ENCODE measurements at regions not wholly inside any gene's neighbourhood (a gene's known extent, or its start where the extent isn't known, plus 50 kb on each side); places are given as distances from the start of the nearest gene placed in this dataset.

GRCh38 chr21:27464648-27465047, 497.8 kb upstream of the ADAMTS5 start:
- no peak overlapping the region for H3K4me2 ChIP-seq (ENCODE audit: low read depth, low read length, poor library complexity, severe bottlenecking)
- no peak for TF ChIP-seq EZH2phosphoT487 (IDR thresholded peaks at IDR 0.05; ENCODE audit: borderline replicate concordance)
- no peak for TF ChIP-seq CTCF (conservative IDR thresholded peaks at IDR 0.05; ENCODE audit: low read length)
- H3K9me3 ChIP-seq (ENCODE audit: insufficient read depth, low read depth, low read length): no peaks in the 10 kb centered on the region; the same call in 1 of the 2 replicates
- H4K20me1 ChIP-seq (ENCODE audit: insufficient read depth, low read length, poor library complexity, severe bottlenecking): no peaks in the 10 kb centered on the region
- no peak overlapping the region for H3K9ac ChIP-seq (ENCODE audit: low read depth, low read length, poor library complexity, severe bottlenecking)
- H3K79me2 ChIP-seq (ENCODE audit: insufficient read depth, low read length): no peaks in the 10 kb centered on the region
- H3F3A ChIP-seq (ENCODE audit: low read depth): no peaks in the 10 kb centered on the region
- no peak overlapping the region for H2AFZ ChIP-seq (ENCODE audit: low read length)
- H3K4me1 ChIP-seq (ENCODE audit: insufficient read depth, low read length, poor library complexity, severe bottlenecking): no peaks in the 10 kb centered on the region
- no peak overlapping the region for H3K4me3 ChIP-seq (ENCODE audit: low read length, poor library complexity, severe bottlenecking)
- H3K36me3 ChIP-seq (ENCODE audit: insufficient read depth, low read length): no peaks in the 10 kb centered on the region
- H3K9me2 ChIP-seq (replicated peaks; ENCODE audit: low read depth, low read length): no peaks in the 10 kb centered on the region
- H3K27me3 ChIP-seq (ENCODE audit: insufficient read depth, low read length, poor library complexity, severe bottlenecking): no peaks in the 10 kb centered on the region

- H3K9me3 ChIP-seq (ENCODE audit: insufficient read depth, low read depth, low read length): no peaks in the 10 kb centered on the region
- no peak overlapping the region for H2AFZ ChIP-seq (ENCODE audit: low read length)
- H3K4me1 ChIP-seq (ENCODE audit: insufficient read depth, low read length, poor library complexity, severe bottlenecking): no peaks in the 10 kb centered on the region
- H3F3A ChIP-seq (ENCODE audit: low read depth): no peaks in the 10 kb centered on the region
- H3K79me2 ChIP-seq (ENCODE audit: insufficient read depth, low read length): no peaks in the 10 kb centered on the region
- no peaks in the 10 kb centered on the region for H3K9me2 ChIP-seq (replicated peaks; ENCODE audit: low read depth, low read length)
- H3K4me3 ChIP-seq (ENCODE audit: low read length, poor library complexity, severe bottlenecking): no peak overlapping the region
- no peaks in the 10 kb centered on the region for H3K27me3 ChIP-seq (ENCODE audit: insufficient read depth, low read length, poor library complexity, severe bottlenecking)
- H4K20me1 ChIP-seq (ENCODE audit: insufficient read depth, low read length, poor library complexity, severe bottlenecking): no peaks in the 10 kb centered on the region
- H3K4me2 ChIP-seq (ENCODE audit: low read depth, low read length, poor library complexity, severe bottlenecking): no peak overlapping the region
- no peak overlapping the region for H3K9ac ChIP-seq (ENCODE audit: low read depth, low read length, poor library complexity, severe bottlenecking)
- no peak for TF ChIP-seq CTCF (conservative IDR thresholded peaks at IDR 0.05; ENCODE audit: low read length)
- TF ChIP-seq EZH2phosphoT487 (IDR thresholded peaks at IDR 0.05; ENCODE audit: borderline replicate concordance): no peak
- H3K36me3 ChIP-seq (ENCODE audit: insufficient read depth, low read length): no peaks in the 10 kb centered on the region
Measured at GRCh38 chr21:27462726-27463125, 495.8 kb upstream of the ADAMTS5 start.

- H3F3A ChIP-seq (ENCODE audit: low read depth): no peaks in the 10 kb centered on the region
- H3K9me2 ChIP-seq (replicated peaks; ENCODE audit: low read depth, low read length): no peaks in the 10 kb centered on the region
- H3K9me3 ChIP-seq (ENCODE audit: insufficient read depth, low read depth, low read length): no peaks in the 10 kb centered on the region
- H2AFZ ChIP-seq (ENCODE audit: low read length): no peak overlapping the region
- no peak for TF ChIP-seq CTCF (conservative IDR thresholded peaks at IDR 0.05; ENCODE audit: low read length)
- no peak for TF ChIP-seq EZH2phosphoT487 (IDR thresholded peaks at IDR 0.05; ENCODE audit: borderline replicate concordance)
- no peaks in the 10 kb centered on the region for H3K4me1 ChIP-seq (ENCODE audit: insufficient read depth, low read length, poor library complexity, severe bottlenecking)
- H3K79me2 ChIP-seq (ENCODE audit: insufficient read depth, low read length): no peaks in the 10 kb centered on the region
- no peaks in the 10 kb centered on the region for H3K36me3 ChIP-seq (ENCODE audit: insufficient read depth, low read length)
- no peak overlapping the region for H3K9ac ChIP-seq (ENCODE audit: low read depth, low read length, poor library complexity, severe bottlenecking)
- no peak overlapping the region for H3K4me3 ChIP-seq (ENCODE audit: low read length, poor library complexity, severe bottlenecking)
- no peaks in the 10 kb centered on the region for H4K20me1 ChIP-seq (ENCODE audit: insufficient read depth, low read length, poor library complexity, severe bottlenecking)
- no peak overlapping the region for H3K4me2 ChIP-seq (ENCODE audit: low read depth, low read length, poor library complexity, severe bottlenecking)
- H3K27me3 ChIP-seq (ENCODE audit: insufficient read depth, low read length, poor library complexity, severe bottlenecking): no peaks in the 10 kb centered on the region
Measured at GRCh38 chr21:27454234-27454633, 487.3 kb upstream of the ADAMTS5 start.

All from Loucy (cell line).